ENCODE measurements at regions not wholly inside any gene's neighbourhood (a gene's known extent, or its start where the extent isn't known, plus 50 kb on each side); places are given as distances from the start of the nearest gene placed in this dataset.

DNA sequence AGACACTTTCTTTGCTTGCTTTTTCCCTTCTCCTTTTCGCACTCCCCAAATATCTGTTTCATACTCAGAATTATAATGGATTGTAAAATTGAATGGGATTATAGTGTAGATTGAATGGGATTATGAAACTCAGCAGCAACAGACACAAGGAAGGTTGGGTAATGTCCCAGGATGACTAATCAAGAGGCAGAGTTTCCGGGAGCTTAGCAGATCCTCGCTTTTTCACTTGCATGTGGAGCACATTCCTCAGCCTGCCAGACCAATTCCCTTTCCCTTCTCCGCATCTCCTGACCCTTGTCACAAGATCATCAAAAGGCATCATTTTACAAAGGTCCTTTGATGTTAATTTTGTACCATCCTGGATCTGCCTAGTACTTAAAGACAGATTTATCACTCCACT lies 55.1 kb upstream of the SLC1A1 start:
- H3K4me3 ChIP-seq (ENCODE audit: low read depth, low read length, poor library complexity, severe bottlenecking), result no peak overlapping the region
- H3F3A ChIP-seq (ENCODE audit: insufficient read depth, low read length), result no peaks in the 10 kb centered on the region
- H3K9ac ChIP-seq (ENCODE audit: low read length), result no peak overlapping the region
- H3K4me2 ChIP-seq (ENCODE audit: low read length), result no peak overlapping the region
- TF ChIP-seq CTCF (IDR thresholded peaks at IDR 0.05; ENCODE audit: low read length) (no peak), EZH2 (IDR thresholded peaks at IDR 0.05; ENCODE audit: borderline replicate concordance, low read length) (no peak)
- no peaks in the 10 kb centered on the region for H4K20me1 ChIP-seq (ENCODE audit: insufficient read depth, low read length)
- H3K9me2 ChIP-seq (ENCODE audit: low read depth, low read length), result no peaks in the 10 kb centered on the region
- H3K9me3 ChIP-seq (ENCODE audit: low read length), result no peaks in the 10 kb centered on the region
- no peaks in the 10 kb centered on the region for H3K36me3 ChIP-seq (ENCODE audit: insufficient read depth, low read length)
- H3K4me1 ChIP-seq (ENCODE audit: insufficient read depth, low read length, severe bottlenecking), result no peaks in the 10 kb centered on the region
- no peaks in the 10 kb centered on the region for H3K79me2 ChIP-seq (ENCODE audit: insufficient read depth, low read length)
- no peak overlapping the region for H3K27ac ChIP-seq (ENCODE audit: low read depth, low read length, poor library complexity, severe bottlenecking)
- H2AFZ ChIP-seq (ENCODE audit: low read length), result no peak overlapping the region
- no peaks in the 10 kb centered on the region for H3K27me3 ChIP-seq (ENCODE audit: insufficient read depth, low read length)

DNA sequence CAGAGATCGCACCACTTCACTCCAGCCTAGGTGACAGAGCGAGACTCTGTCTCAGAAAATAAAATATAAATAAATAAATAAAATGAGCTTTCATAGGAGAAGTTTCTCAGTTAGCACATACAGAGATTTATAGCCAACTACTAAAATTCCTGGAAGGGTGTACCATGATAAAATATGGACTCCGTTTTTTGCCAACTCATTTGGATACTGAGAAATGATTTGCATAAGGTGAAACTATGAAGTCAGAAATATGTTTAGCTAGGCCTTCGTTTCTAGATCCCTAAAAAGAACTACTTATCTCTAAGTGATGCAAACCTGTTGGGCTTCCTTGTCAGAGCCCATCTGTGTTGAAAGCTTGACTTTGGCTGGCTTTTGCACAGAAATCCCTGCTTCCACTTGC lies 56.9 kb upstream of the SLC1A1 start:
- no peak overlapping the region for H3K4me2 ChIP-seq (ENCODE audit: low read length)
- no peaks in the 10 kb centered on the region for H4K20me1 ChIP-seq (ENCODE audit: insufficient read depth, low read length)
- H3K4me1 ChIP-seq (ENCODE audit: insufficient read depth, low read length, severe bottlenecking), result no peaks in the 10 kb centered on the region
- H3K79me2 ChIP-seq (ENCODE audit: insufficient read depth, low read length), result no peaks in the 10 kb centered on the region
- TF ChIP-seq EZH2 (IDR thresholded peaks at IDR 0.05; ENCODE audit: borderline replicate concordance, low read length), result no peak
- no peak overlapping the region for H3K4me3 ChIP-seq (ENCODE audit: low read depth, low read length, poor library complexity, severe bottlenecking)
- H3K27ac ChIP-seq (ENCODE audit: low read depth, low read length, poor library complexity, severe bottlenecking), result no peak overlapping the region
- H3K27me3 ChIP-seq (ENCODE audit: insufficient read depth, low read length), result no peaks in the 10 kb centered on the region
- no peaks in the 10 kb centered on the region for H3F3A ChIP-seq (ENCODE audit: insufficient read depth, low read length)
- H2AFZ ChIP-seq (ENCODE audit: low read length), result no peak overlapping the region
- no peaks in the 10 kb centered on the region for H3K9me3 ChIP-seq (ENCODE audit: low read length)
- H3K9ac ChIP-seq (ENCODE audit: low read length), result no peak overlapping the region
- no peaks in the 10 kb centered on the region for H3K36me3 ChIP-seq (ENCODE audit: insufficient read depth, low read length)
- H3K9me2 ChIP-seq (ENCODE audit: low read depth, low read length), result no peaks in the 10 kb centered on the region

DNA sequence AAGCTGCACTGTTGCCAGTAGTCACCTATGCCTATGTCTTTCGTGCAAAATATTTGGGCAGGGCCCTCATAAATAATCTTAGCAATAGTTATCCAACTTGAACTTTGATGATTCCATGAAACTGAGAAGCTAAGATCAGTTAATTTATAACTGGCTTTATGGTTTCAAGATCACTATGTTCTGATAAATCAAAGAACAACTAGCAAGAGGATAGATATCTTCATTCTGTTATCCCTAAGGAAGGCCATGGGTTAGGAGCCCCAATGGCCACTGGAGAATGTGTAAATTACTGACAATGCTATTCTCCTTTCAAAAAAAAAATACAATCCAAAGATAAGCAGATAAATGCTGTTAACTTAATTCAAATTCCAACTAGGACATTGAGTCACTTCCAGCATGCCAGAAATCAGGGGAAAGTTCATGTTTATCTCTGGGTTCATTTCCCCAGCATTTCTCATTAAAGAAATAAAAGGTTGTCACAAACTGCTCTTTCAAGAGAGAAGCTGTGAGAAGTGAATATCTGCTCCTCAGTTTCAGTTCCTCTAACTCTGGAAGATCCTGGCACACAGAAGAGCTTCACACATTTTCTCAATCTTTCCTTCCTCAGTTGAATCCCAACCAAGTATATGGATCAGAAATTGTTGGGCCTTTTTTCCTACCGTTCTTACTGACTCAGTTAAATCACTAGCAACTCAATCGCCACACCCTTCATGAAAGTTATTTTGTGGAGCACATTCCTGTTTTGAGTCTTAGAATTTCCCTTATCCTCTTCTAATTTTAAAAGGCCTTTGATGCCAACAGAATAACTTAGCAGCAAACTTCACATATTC lies 59.6 kb upstream of the SLC1A1 start:
- Histone ChIP-seq H3K27ac (ENCODE audit: low read depth, low read length, poor library complexity, severe bottlenecking) (no peak overlapping the region), H4K20me1 (ENCODE audit: insufficient read depth, low read length) (no peaks in the 10 kb centered on the region), H3K36me3 (ENCODE audit: insufficient read depth, low read length) (no peaks in the 10 kb centered on the region), H3K9ac (ENCODE audit: low read length) (no peak overlapping the region), H3K9me3 (ENCODE audit: low read length) (no peaks in the 10 kb centered on the region), H3K9me2 (ENCODE audit: low read depth, low read length) (no peaks in the 10 kb centered on the region), H2AFZ (ENCODE audit: low read length) (no peak overlapping the region), H3K4me2 (ENCODE audit: low read length) (no peak overlapping the region), H3F3A (ENCODE audit: insufficient read depth, low read length) (no peaks in the 10 kb centered on the region), H3K4me1 (ENCODE audit: insufficient read depth, low read length, severe bottlenecking) (no peaks in the 10 kb centered on the region), H3K4me3 (ENCODE audit: low read depth, low read length, poor library complexity, severe bottlenecking) (no peak overlapping the region), H3K27me3 (ENCODE audit: insufficient read depth, low read length) (no peaks in the 10 kb centered on the region), H3K79me2 (ENCODE audit: insufficient read depth, low read length) (no peaks in the 10 kb centered on the region)
- TF ChIP-seq CTCF (IDR thresholded peaks at IDR 0.05; ENCODE audit: low read length) (no peak), EZH2 (IDR thresholded peaks at IDR 0.05; ENCODE audit: borderline replicate concordance, low read length) (no peak)

Measured in OCI-LY1 (cell line).